H7 (cell line): ENCODE measurements at regions not wholly inside any gene's neighbourhood (a gene's known extent, or its start where the extent isn't known, plus 50 kb on each side); places are given as distances from the start of the nearest gene placed in this dataset.

Experiments used
- DNase-seq: peaks from one replicate; pipeline ENCODE4 v3.0.0; 2012
- H3K27me3 ChIP-seq: 2 replicates; pipeline ENCODE4 v1.6.0; 2011; ENCODE audit warnings: mild to moderate bottlenecking, low read length; ENCODE audit not compliant: control insufficient read depth, insufficient read depth
- H3K36me3 ChIP-seq: replicated peaks from 2 replicates; pipeline ENCODE4 v1.5.1; 2011; ENCODE audit warnings: low read length; ENCODE audit not compliant: control insufficient read depth, insufficient read depth
- H3K4me3 ChIP-seq: 2 replicates; pipeline ENCODE4 v1.5.1; 2011; ENCODE audit warnings: low read depth, mild to moderate bottlenecking, control low read depth, low read length, moderate library complexity; ENCODE audit not compliant: insufficient read depth

GRCh38 chr11:26019386-26019785 is 312.5 kb upstream of the ANO3 start:
- no peak for DNase-seq

DNA sequence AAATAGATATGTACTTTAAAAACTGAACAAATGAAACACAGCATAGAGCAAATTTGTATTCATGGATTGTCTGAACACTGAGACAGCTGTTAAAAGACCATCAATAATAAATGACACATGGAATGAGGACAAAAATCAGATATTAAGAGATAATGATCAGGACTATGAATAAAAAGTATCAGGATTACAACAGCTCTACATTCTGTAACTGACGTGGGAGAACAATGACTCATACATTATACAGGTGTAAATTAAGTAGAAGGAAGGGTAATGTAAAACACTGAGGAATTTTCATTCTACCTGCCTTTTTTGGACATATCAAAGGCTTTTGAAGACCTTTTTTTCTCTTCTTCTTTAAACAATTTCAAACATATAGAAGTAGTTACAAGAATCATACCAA is 310.9 kb upstream of the ANO3 start:
- Histone ChIP-seq H3K36me3 (no peaks in the 10 kb centered on the region), H3K27me3 (no peaks in the 10 kb centered on the region), H3K4me3 (no peak overlapping the region)
- no peak for DNase-seq

More at GRCh38 chr11:26019386-26019785, 312.5 kb upstream of the ANO3 start:
- Histone ChIP-seq H3K27me3 (no peaks in the 10 kb centered on the region), H3K36me3 (no peaks in the 10 kb centered on the region), H3K4me3 (no peak overlapping the region)

- Histone ChIP-seq H3K27me3 (no peaks in the 10 kb centered on the region), H3K36me3 (no peaks in the 10 kb centered on the region), H3K4me3 (no peak overlapping the region)
- no peak for DNase-seq
Measured at GRCh38 chr11:26023057-26023456, 308.9 kb upstream of the ANO3 start.

- DNase-seq, result no peak
- Histone ChIP-seq H3K36me3 (no peaks in the 10 kb centered on the region), H3K4me3 (no peak overlapping the region), H3K27me3 (no peaks in the 10 kb centered on the region)
Measured at GRCh38 chr11:26025676-26026075, 306.3 kb upstream of the ANO3 start.

- no peaks in the 10 kb centered on the region for H3K36me3 ChIP-seq
- H3K4me3 ChIP-seq, result no peak overlapping the region
- no peaks in the 10 kb centered on the region for H3K27me3 ChIP-seq
- DNase-seq, result no peak
Measured at GRCh38 chr11:26026078-26026477, 305.9 kb upstream of the ANO3 start.

- no peak for DNase-seq
- no peaks in the 10 kb centered on the region for H3K27me3 ChIP-seq
- H3K36me3 ChIP-seq, result no peaks in the 10 kb centered on the region
- no peak overlapping the region for H3K4me3 ChIP-seq
Measured at GRCh38 chr11:26027887-26028286, 304.0 kb upstream of the ANO3 start.

- DNase-seq, result no peak
- no peak overlapping the region for H3K4me3 ChIP-seq
- no peaks in the 10 kb centered on the region for H3K27me3 ChIP-seq
- no peaks in the 10 kb centered on the region for H3K36me3 ChIP-seq
Measured at GRCh38 chr11:26028393-26028911, 303.5 kb upstream of the ANO3 start.

DNA sequence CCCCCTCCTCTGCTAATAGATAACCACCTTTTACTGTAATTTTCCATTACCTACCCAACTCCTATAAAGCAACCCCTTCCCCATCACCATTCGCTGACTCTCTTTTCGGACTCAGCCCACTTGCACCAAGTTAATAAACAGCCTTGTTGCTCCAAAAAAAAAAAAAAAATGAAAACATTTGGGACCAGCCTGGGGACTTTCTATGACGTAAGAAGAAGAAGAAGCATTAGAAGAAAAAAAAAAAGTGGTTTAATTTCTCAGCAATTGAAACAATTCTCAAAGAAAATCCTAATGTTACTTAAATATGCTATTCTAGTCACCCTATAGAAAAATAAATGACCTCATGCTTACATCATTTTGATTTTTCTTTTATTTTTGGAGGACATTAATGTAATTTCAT is 301.5 kb upstream of the ANO3 start:
- Histone ChIP-seq H3K36me3 (no peaks in the 10 kb centered on the region), H3K27me3 (no peaks in the 10 kb centered on the region), H3K4me3 (no peak overlapping the region)
- DNase-seq, result no peak

- DNase-seq, result no peak
- Histone ChIP-seq H3K27me3 (no peaks in the 10 kb centered on the region), H3K36me3 (no peaks in the 10 kb centered on the region), H3K4me3 (no peak overlapping the region)
Measured at GRCh38 chr11:26032241-26032640, 299.7 kb upstream of the ANO3 start.

GRCh38 chr11:26035696-26036095 is 296.2 kb upstream of the ANO3 start:
- Histone ChIP-seq H3K4me3 (no peak overlapping the region), H3K36me3 (no peaks in the 10 kb centered on the region), H3K27me3 (no peaks in the 10 kb centered on the region)
- DNase-seq, result no peak

DNA sequence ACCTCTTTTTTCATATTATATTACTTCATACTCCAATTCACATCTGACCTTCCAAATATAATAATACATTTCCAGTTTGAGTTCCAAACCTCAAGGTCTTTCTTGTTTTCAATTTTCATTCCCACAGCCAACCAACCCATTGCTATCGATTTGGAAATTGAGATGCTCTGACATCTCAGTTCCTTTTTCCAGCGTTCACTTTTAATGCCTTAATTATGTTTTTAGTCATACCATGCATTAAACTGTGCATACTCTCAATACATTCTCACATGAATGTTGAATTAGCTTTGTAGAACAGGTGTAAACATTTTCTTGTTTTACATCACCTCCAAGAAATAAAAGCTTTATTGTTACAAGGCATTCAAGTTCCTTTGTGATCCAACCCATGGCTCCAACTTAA is 294.2 kb upstream of the ANO3 start:
- Histone ChIP-seq H3K36me3 (no peaks in the 10 kb centered on the region), H3K4me3 (no peak overlapping the region), H3K27me3 (no peaks in the 10 kb centered on the region)
- no peak for DNase-seq

GRCh38 chr11:26040339-26040738 is 291.6 kb upstream of the ANO3 start:
- no peaks in the 10 kb centered on the region for H3K36me3 ChIP-seq
- H3K4me3 ChIP-seq, result no peak overlapping the region
- no peaks in the 10 kb centered on the region for H3K27me3 ChIP-seq

GRCh38 chr11:26042113-26042512 is 289.8 kb upstream of the ANO3 start:
- DNase-seq, result no peak
- no peaks in the 10 kb centered on the region for H3K27me3 ChIP-seq

More at GRCh38 chr11:26040339-26040738, 291.6 kb upstream of the ANO3 start:
- DNase-seq, result no peak

DNA sequence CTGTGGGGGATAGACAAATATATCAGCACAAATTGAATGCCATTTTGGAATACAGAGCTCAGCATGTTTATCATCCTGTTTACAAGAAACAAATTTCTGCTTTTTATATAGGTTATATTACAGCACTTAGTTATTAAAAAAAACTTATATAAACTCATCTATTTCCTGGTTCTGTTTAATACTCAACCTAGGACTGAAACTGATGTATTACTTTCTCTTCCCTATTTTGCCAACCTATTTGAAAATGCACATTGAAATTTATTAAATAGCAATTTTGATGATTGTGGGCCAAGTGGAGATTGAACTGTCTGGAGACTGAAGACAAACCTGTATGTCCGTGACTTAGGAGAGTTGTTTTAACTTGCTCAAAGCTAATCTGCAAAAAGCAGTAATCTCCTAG is 288.3 kb upstream of the ANO3 start:
- no peak overlapping the region for H3K4me3 ChIP-seq
- H3K27me3 ChIP-seq, result no peaks in the 10 kb centered on the region
- no peaks in the 10 kb centered on the region for H3K36me3 ChIP-seq
- no peak for DNase-seq

More at GRCh38 chr11:26042113-26042512, 289.8 kb upstream of the ANO3 start:
- no peaks in the 10 kb centered on the region for H3K36me3 ChIP-seq
- no peak overlapping the region for H3K4me3 ChIP-seq

GRCh38 chr11:26044389-26044788 is 287.5 kb upstream of the ANO3 start:
- DNase-seq, result no peak
- Histone ChIP-seq H3K36me3 (no peaks in the 10 kb centered on the region), H3K4me3 (no peak overlapping the region), H3K27me3 (no peaks in the 10 kb centered on the region)

DNA sequence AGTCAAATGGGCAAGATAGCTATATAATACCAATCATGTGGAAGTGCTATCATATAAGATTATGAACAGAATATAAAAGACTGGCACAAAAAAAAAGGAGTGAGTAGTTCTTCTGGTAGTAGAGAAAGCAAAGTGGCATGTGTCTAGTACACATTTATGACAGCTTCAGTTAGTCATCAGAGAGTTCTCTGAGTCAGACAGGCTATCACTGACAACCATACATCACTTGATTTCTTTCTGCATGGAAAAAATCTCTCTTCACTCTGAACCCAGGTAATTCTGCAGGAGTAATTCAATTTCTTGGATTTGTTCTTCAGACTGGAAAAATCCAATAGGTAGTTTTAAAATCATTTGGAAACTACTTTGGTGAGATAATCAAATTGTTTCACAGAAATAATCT is 286.8 kb upstream of the ANO3 start:
- Histone ChIP-seq H3K4me3 (no peak overlapping the region), H3K36me3 (no peaks in the 10 kb centered on the region), H3K27me3 (no peaks in the 10 kb centered on the region)
- no peak for DNase-seq
